ENCODE measurements at regions not wholly inside any gene's neighbourhood (a gene's known extent, or its start where the extent isn't known, plus 50 kb on each side); places are given as distances from the start of the nearest gene placed in this dataset.

- no peak overlapping the region for H3K4me3 ChIP-seq (ENCODE audit: low read length)
- H3K79me2 ChIP-seq (replicated peaks; ENCODE audit: insufficient read depth, low read length), result no peaks in the 10 kb centered on the region
- H3K27me3 ChIP-seq (ENCODE audit: insufficient read depth, low read depth, low read length), result no peaks in the 10 kb centered on the region
- H3K9ac ChIP-seq (ENCODE audit: low read length), result no peak overlapping the region
- H3K9me2 ChIP-seq (ENCODE audit: insufficient read depth, low read length), result no peaks in the 10 kb centered on the region
- no peaks in the 10 kb centered on the region for H3F3A ChIP-seq (ENCODE audit: insufficient read depth, low read length, poor library complexity, severe bottlenecking)
- no peak overlapping the region for H3K4me2 ChIP-seq (ENCODE audit: low read length)
- H4K20me1 ChIP-seq (ENCODE audit: insufficient read depth), result no peaks in the 10 kb centered on the region
- H3K9me3 ChIP-seq (ENCODE audit: low read length), result no peaks in the 10 kb centered on the region
- H3K36me3 ChIP-seq (ENCODE audit: insufficient read depth, low read length), result no peaks in the 10 kb centered on the region
- no peak overlapping the region for H2AFZ ChIP-seq (ENCODE audit: low read depth, low read length)
- TF ChIP-seq POLR2AphosphoS5 (IDR thresholded peaks at IDR 0.05), result no peak
- TF ChIP-seq CTCF (IDR thresholded peaks at IDR 0.05; ENCODE audit: poor library complexity, severe bottlenecking), result no peak
- no peak for TF ChIP-seq MXI1 (conservative IDR thresholded peaks at IDR 0.05; ENCODE audit: poor library complexity, severe bottlenecking)
- no peak for TF ChIP-seq EP300 (conservative IDR thresholded peaks at IDR 0.05; ENCODE audit: poor library complexity, severe bottlenecking)
- H3K27ac ChIP-seq (ENCODE audit: low read length), result no peak overlapping the region
Measured at GRCh38 chr12:5165296-5165970, 121.8 kb downstream of the KCNA5 start.

DNA sequence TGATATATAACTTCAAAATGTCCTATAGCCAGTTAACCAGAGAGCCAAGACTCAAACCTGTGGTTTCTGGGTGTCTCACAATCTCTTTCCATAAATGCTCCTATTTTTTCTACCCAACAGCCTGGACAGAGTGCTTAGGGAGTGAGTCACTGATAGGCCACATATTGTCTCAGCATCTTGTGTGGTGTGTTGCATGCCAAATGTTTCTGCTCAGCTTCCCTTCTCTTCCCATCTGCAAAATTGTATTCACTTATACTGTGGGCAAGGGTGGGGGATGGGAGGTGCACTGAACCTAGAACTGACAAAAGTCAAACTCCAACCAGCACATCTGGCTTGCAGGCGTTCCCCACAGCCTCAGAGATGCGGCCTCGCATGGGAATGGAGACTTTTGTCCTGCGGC is 123.3 kb downstream of the KCNA5 start:
- H3K36me3 ChIP-seq (ENCODE audit: insufficient read depth, low read length), result no peaks in the 10 kb centered on the region
- H3K9me2 ChIP-seq (ENCODE audit: insufficient read depth, low read length), result no peaks in the 10 kb centered on the region
- no peaks in the 10 kb centered on the region for H3K27me3 ChIP-seq (ENCODE audit: insufficient read depth, low read depth, low read length)
- H3K4me2 ChIP-seq (ENCODE audit: low read length), result no peak overlapping the region
- H3K4me3 ChIP-seq (ENCODE audit: low read length), result no peak overlapping the region
- TF ChIP-seq RAD21 (conservative IDR thresholded peaks at IDR 0.05) (no peak), EZH2 (IDR thresholded peaks at IDR 0.05; ENCODE audit: borderline replicate concordance, insufficient read depth, low read length, poor library complexity, severe bottlenecking) (no peak), CTCF (IDR thresholded peaks at IDR 0.05; ENCODE audit: poor library complexity, severe bottlenecking) (no peak), SMC3 (conservative IDR thresholded peaks at IDR 0.05; ENCODE audit: poor library complexity) (no peak), EP300 (conservative IDR thresholded peaks at IDR 0.05; ENCODE audit: poor library complexity, severe bottlenecking) (no peak), MXI1 (conservative IDR thresholded peaks at IDR 0.05; ENCODE audit: poor library complexity, severe bottlenecking) (no peak), POLR2AphosphoS5 (IDR thresholded peaks at IDR 0.05) (no peak), TAF1 (IDR thresholded peaks at IDR 0.05; ENCODE audit: low read depth) (no peak)
- TF ChIP-seq, protein P1, sequence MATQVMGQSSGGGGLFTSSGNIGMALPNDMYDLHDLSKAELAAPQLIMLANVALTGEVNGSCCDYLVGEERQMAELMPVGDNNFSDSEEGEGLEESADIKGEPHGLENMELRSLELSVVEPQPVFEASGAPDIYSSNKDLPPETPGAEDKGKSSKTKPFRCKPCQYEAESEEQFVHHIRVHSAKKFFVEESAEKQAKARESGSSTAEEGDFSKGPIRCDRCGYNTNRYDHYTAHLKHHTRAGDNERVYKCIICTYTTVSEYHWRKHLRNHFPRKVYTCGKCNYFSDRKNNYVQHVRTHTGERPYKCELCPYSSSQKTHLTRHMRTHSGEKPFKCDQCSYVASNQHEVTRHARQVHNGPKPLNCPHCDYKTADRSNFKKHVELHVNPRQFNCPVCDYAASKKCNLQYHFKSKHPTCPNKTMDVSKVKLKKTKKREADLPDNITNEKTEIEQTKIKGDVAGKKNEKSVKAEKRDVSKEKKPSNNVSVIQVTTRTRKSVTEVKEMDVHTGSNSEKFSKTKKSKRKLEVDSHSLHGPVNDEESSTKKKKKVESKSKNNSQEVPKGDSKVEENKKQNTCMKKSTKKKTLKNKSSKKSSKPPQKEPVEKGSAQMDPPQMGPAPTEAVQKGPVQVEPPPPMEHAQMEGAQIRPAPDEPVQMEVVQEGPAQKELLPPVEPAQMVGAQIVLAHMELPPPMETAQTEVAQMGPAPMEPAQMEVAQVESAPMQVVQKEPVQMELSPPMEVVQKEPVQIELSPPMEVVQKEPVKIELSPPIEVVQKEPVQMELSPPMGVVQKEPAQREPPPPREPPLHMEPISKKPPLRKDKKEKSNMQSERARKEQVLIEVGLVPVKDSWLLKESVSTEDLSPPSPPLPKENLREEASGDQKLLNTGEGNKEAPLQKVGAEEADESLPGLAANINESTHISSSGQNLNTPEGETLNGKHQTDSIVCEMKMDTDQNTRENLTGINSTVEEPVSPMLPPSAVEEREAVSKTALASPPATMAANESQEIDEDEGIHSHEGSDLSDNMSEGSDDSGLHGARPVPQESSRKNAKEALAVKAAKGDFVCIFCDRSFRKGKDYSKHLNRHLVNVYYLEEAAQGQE (IDR thresholded peaks at IDR 0.05; ENCODE audit: borderline replicate concordance), result no peak
- H3F3A ChIP-seq (ENCODE audit: insufficient read depth, low read length, poor library complexity, severe bottlenecking), result no peaks in the 10 kb centered on the region
- H2AFZ ChIP-seq (ENCODE audit: low read depth, low read length), result no peak overlapping the region
- no peaks in the 10 kb centered on the region for H3K79me2 ChIP-seq (replicated peaks; ENCODE audit: insufficient read depth, low read length)
- no peaks in the 10 kb centered on the region for H3K9me3 ChIP-seq (ENCODE audit: low read length)
- H4K20me1 ChIP-seq (ENCODE audit: insufficient read depth), result no peaks in the 10 kb centered on the region
- no peak overlapping the region for H3K9ac ChIP-seq (ENCODE audit: low read length)
- H3K27ac ChIP-seq (ENCODE audit: low read length), result no peak overlapping the region
